Right forelimb (tissue), 1 donor: ENCODE measurements at regions not wholly inside any gene's neighbourhood (a gene's known extent, or its start where the extent isn't known, plus 50 kb on each side); places are given as distances from the start of the nearest gene placed in this dataset.

Experiments
- DNase-seq: peaks from one replicate; pipeline ENCODE4 v3.0.0-alpha.2; 2018

DNA sequence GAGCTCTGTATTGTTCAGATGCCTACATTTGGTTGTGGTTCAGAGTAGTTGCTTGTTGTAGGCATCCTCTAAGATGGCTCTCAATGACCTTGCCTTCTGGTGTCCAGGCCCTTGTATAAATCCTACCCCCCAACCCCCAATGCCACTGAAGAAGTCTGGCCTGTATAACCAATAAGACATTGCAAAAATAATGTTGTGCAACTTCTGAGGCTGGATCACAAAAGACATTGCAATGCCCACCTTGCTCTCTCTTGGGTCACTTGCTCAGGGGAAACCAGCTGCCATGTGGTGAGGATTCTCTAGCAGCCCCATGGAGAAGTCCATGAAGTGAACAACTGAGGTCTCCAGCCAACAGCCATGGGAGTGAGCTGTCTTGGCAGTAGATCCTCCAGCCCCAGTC, 234.0 kb upstream of the TBX3 start:
- DNase-seq: no peak

DNA sequence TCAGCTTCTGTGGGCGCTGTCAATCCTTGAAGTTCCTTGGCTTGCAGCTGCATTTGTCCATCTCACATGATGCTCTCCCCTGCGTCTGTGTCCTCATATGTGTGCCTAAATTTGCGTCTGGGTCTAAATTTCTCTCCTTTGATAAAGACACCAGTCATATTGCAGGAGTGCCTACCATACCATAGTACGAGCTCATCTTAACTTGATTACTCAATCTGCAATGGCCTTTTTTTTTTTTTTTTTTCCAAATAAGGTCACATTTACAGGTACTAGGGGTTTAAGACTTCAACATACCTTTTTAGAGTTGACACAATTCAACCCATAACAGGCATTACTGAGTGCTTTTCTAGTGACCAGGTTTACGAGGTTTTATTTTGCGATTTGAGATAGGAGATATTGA, 233.3 kb upstream of the TBX3 start:
- DNase-seq: no peak

DNA sequence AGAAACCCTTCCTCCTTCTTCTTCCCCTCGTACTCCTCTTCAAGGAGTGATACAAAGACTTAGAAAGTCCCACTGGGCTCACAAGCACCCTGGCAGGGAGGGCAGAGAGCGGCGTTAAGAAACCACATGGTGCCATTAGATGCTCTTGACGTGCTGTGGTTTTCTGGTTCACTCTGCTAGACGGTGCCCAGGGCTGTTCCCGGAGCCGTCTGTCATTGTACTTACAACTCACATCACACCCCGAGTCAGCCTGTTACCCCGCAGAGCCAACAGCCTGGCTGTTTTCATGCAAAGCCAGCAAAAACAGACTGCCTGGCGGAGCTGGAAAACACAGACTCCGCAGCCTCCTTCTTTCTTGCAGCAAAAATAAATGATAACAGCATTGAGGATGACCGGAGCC, 232.6 kb upstream of the TBX3 start:
- DNase-seq: no peak

DNA sequence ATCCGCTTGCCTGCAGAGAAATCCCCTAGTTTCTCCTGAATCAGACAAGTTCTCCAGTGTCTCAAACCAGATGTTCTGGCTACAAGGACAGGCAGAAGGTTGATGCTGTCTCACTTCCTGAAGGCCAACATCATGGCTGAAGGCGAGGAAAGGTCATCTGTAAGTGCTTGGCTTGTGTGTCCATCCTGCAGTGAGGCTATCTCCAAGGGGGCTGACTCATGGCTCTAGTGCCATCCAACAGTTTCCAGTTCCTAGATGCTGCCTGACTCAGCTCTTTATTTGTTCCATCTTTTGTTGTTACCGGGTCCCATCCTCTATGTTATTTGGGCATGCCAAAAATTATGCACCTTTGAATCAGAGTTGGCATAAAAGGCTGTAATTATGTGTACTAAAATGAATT, 232.1 kb upstream of the TBX3 start:
- DNase-seq: no peak

DNA sequence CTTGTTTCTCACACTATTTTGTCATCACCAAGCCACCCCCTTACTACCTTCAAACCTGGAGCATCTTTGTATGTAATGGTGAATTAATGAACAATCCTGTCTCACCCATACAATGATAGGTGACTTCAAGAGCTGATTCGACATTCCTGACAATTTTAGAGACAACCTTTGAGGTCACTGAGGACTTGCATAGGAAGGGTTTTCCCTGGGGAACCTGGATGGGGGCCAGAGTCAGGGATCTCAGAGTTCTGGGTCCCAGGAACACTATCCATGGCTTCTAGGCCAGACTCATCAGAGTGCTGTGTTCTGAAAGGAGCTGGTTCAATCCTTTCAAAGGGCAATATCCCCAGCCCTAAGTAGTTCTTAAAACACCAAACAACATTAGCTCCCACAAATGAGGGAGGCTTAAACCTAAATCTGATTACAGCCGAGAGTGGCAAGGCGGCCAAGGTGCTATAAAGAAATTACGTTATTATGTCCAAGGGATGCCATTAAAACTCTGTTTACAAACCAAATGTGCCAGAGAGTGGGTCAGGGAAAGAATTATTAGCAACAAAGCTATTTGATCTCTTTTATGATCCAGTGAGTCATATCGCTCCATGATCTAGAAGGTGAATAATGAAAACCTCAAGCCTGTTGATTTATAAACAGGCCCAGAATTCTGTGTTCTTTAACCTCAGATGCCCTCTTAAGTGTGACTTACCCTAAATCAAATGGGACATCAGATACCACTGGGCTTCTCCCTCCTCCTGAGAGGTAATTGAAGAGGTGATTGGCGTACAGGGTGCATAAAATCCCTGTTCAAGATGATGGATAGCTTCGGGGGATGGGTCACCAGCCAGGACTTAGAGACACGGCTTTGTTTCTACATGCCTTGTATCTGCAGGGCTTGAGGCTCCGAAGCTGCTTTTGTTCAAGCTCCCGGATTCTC, 230.2 kb upstream of the TBX3 start:
- DNase-seq: no peak

DNA sequence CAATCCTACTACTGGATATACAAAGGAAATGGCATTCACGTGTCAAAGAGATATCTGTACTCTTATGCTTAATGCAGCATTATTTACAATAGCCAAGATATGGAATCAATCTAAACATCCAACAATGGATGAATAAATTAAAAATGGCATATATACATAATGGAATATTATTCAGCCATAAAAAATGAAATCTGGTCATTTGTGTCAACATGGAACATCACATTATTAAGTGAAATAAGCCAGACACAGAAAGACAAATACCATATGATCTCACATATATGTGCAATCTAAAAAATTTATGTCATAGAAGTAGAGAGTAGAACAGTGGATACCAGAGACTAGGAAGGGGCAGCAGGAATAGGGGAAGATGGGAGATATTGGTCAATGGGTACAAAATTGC, 228.8 kb upstream of the TBX3 start:
- DNase-seq: no peak

DNA sequence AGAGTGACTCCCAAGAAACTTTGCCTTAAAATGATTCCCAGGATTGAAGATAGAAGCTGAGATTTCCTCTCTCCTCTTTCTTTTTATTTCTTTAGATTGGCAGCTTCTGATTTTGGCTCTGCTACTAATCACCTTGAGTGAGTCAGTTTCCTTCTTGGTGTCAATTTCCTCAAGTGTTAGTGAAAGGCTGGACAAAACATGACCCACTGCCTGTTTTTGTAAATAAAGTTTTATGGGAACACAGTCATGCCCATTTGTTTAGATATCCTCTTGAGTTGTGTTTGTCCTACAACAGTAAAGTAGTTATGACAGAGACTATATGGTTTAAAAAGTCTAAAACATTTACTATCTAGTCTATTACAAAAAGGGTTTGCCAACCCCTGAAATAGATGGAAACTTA, 227.2 kb upstream of the TBX3 start:
- no peak for DNase-seq

DNA sequence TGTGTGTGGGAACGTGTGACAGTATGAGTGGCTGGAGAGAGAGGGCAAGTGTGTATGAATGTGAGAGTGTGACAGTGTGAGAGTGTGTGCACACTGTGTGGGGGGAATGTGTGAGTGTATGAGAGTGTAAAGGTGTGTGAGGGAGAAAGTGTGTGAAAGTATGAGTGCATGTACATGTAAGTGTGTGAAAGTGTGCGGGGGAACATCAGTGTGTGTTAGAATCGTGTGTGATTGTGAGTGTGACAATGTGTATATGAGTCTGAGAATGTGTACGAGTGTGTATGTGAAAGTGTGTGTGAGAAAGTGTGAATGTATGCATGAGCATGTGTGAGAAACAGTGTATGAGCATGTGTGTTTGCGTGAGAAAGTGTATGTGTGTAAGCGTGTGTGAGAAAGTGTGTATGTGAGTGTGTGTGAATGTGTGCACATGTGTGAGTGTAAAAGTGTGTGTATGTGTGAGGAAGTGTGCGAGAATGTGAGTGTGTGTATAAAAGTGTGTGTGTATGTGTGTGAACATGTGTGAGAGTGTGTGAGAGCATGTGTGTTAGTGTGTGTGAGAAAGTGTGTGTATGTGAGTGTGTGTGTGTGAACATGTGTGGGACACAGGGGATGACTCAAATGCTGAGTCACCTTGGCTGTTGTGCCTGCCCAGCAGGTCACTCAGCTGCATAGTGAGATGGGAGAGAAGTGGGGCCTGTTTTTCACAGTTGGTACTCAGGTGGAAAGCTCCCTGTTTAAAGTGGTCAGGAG, 220.5 kb upstream of the TBX3 start:
- DNase-seq: no peak

DNA sequence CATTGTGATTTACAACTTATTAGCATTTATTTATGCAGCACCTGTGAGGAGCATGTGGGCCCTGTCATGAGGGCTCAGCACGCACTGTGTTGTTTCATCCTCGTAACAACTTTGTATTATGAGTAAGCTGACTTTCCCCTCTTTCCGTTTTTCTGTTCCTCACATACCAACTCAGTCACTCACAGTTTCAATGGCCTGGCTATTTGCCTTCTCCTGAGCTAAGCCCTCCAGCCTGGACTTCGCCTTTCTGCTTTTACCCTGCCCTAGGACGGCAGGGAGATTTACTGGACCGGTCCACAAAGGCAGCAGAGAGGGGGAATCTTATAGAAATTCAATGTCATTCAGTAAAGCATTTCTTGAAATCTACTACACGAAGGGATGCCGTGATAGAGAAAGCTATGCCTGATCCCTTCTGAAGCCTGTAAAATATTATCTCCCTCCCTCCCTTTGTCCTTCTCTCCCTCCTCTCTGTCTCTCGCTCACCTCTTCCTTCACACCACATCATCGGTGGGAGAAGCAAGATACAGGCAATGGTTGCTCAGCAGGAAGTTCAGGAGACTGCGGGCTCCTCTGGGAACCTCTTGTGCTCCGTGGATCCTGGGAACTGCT, 219.2 kb upstream of the TBX3 start:
- no peak for DNase-seq

DNA sequence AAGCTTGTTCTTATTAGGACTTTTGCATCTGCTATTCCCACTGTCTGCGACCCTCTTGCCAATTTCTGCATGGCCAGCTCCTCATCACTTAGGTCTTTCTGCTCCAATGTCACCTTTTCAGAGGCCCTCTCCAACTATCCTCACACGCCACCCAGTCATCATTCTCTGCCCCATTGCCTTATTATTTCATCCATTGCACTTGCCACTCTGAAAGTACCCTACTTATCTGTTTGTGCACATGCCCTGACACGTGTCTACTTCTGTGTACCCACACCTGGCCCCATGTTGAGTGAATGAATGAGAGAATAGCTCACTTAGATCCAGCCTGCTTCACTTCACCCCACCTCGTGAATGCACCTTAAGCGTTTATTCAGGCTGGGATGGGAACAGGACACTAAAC, 218.7 kb upstream of the TBX3 start:
- DNase-seq: no peak

DNA sequence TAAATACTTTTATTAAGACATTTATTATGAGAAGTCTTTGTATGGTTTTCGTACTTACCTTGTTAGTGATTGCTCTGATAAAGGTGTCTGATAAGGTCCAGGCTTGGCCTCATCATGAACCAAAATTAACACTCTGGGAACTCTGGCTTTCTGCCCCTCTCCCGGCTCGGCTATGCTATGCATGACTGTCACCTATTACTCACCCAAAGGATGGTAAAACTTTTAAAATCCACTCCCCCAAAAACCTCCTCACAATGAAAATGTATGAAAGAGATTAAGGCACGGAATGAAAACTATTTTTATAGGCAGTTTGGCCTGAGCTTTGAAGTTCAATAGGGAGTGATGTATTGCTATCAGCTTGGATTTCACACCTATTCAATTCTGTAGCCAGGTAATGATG, 217.3 kb upstream of the TBX3 start:
- no peak for DNase-seq

DNA sequence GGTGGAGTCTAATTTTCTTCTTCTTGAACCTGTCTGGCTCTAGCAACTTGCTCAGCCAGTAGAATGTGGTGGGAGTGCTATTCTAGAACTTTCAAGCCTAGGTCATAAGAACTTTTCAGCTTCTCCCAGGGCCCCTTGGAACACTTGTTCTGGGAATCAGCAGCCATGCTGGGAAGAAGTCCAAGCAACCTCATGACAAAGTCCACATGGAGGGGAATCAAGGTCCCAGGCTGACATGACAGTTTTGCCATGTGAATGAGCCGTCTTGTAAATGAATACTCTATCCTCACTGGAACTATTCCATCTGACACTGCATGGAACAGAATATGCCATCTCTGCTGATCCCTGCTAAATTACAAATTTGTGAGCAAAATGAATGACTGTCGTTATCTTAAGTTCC, 214.2 kb upstream of the TBX3 start:
- DNase-seq: no peak

DNA sequence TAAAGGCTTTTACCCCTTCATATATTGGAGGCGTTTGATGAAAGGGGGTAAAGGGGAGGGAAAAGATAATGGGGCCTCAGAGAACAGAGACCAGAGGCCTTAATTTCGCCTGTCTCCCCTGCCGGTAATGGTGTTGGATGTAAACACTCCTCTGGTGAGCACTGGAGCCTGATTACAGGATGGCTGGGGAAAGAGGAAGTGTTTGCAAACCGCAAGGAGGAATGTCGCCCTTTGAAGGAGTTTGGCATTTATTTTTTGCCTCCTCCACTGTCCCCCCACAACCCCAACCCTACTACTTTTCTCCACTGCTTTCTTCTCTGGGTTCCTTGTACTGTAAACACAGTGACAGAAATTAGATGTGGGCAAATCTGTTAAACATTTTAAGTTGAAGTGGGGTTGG, 211.9 kb upstream of the TBX3 start:
- no peak for DNase-seq

DNA sequence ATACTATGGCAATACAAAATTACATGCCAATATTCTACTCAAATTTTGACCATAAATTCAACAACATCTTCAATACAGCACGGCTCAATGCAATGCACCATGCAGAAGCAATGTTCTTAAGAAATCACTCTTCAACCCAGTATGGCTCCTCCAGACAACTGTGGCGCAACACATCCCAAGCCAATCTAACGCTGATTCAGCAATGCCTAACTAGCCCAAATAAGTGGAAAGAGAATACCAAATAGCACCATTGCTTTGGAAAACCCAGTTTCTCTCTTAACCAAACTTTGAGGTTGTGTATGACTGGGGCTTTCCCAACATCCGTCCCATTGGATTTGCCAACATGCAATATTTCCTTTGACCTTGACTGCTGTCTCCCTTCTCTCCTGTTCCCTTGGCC, 211.1 kb upstream of the TBX3 start:
- no peak for DNase-seq

DNA sequence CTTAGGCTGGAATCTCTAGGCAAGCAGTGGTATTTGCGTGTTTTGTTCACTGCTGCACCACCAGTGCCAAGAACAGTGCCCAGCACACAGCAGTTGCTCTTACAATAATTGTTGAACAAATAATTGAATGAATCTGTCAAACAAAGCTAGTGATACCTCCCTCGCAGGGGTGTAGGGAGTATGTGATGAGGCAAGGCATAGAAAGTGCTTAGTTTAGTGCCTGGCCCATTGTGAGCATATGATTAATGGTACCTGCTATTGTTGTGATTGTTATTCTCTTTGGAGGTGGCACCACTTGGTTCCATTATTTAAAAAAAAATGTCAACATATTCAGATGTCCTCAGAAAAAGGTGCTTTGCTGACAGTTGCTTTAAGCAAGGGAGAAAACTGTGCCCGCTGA, 210.1 kb upstream of the TBX3 start:
- no peak for DNase-seq

DNA sequence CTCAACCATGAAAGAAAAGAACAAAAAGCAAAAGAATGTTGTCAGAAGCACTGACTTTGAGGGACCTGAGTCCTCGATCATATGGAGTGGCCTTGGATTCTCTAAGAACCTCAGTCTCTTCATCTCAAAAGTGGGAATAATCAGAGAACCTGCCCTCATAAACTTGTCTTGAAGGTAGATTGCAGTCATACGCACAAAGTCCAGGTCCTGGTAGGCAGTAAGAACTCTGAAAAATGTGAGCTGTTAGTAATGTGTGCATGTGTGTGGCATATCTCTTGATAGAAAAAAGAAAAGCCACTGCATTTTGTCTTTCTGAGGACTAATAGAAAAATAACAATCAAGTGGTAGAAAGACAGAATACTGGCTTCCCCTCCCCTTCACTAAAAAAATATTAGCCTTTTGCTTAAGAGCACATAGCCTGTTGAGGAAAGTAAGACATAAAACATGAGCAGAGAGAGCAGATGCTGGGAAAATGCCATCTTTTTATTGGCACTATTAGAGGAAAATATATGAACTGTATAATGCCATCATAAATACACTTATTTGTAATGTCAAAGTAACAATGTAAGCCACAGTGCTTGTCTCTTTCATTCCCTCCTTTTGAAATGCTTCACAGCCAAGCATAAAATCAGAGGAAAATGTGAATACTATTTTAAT, 205.1 kb upstream of the TBX3 start:
- no peak for DNase-seq

DNA sequence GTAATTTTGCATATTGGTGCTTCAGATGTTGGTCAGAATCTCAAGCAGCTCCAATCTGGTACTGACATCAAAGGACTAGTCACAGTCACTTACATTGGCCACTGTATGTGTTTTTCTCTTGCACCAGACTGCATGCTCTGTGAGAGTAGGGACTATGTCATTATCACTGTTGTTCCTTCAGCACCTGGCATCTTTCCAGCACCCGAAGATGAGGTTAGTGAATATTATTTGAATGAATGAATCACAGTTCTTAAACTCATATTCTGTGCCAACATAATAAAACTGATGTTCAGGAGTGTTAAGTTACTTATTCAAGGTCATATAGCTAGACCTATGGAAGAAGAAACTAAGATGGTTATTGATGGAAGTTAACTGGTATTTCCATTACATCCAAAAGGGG, 204.5 kb upstream of the TBX3 start:
- no peak for DNase-seq

DNA sequence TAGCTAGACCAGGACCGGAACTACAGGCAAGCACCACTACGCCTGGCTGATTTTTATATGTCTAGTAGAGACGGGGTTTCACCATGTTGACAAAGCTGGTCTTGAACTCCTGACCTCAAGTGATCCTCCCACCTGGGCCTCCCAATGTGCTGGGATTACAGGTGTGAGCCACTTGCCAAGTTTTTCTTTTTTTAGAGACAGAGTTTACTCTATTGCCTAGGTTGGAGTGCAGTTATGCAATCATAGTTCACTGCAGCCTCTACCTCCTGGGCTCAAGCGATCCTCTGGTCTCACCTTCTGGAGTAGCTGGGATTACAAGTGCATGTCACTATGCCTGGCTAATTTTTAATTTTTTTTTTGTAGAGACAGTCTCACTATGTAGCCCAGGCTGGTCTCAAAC, 201.5 kb upstream of the TBX3 start:
- no peak for DNase-seq

DNA sequence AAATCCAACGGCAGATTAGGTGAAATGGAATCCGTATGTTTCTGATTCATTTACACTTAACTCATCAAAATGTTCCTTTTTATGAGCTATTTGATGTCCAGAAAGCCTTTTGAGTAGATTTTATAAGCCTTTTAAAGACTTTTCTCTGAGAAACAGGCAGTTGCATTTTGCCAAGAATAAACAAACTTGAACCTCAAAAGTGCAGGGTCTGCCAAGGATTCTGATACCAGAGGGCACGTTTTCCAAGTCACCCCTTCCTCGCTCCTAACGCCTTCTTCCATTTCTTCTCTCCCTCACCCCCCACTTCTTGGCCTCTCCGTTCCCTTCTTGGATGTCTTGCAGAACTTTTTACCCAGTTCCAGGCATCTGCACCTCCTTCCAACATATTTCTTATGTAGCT, 200.6 kb upstream of the TBX3 start:
- no peak for DNase-seq

DNA sequence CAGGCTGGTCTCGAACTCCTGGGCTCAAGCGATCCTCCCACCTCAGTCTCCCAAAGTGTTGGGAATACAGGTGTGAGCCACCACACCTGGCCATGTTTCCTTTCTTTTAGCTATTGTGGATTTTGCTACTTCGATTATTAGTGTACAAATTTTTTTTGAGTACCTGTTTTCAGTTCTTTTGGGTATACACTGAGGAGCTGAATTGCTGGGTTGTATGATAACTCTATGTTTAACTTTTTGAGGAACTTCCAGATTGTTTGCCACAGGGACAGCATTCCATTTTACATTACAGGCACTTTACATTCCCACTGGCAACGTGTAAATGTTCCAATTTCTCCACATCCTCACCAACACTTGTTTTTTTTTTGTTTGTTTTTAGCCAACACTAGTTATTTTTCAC, 198.1 kb upstream of the TBX3 start:
- DNase-seq: no peak

DNA sequence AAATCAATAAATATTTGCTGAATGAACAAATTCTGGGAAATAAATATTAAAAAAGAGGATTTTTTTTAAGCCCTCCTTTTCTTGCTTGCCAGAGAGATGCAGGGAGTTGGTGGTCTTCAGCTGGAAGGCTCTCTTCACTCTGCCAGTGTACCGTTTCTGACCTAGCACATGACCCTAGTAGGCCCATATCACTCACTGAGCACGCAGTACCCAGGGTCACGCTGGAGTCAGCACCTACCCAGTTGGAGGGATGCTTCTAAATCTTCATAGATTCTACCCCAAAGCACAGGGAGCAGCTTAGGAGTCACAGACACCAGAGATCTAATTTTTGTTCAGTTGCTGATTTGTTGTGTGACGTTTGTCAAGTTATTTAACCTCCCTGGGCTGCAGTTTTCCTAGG, 195.4 kb upstream of the TBX3 start:
- no peak for DNase-seq

DNA sequence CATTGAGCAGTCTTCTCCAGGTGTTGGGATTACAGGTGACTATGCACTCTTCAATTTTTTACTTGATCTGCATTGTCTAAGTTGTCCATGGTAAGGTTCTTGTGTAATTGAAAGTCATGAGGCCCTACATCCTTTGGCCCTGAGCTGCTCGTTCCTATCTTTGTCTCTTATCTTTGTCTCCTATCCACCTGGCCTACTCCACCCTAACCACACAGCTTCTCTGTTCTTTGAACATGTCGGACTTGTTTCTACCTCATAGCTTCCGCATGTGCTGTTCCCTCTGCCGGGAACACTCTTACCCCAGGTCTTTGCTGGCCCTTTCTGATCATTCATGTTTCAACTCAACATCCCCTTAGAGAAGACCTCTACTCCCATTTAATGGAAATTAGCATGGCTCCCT, 194.8 kb upstream of the TBX3 start:
- no peak for DNase-seq

DNA sequence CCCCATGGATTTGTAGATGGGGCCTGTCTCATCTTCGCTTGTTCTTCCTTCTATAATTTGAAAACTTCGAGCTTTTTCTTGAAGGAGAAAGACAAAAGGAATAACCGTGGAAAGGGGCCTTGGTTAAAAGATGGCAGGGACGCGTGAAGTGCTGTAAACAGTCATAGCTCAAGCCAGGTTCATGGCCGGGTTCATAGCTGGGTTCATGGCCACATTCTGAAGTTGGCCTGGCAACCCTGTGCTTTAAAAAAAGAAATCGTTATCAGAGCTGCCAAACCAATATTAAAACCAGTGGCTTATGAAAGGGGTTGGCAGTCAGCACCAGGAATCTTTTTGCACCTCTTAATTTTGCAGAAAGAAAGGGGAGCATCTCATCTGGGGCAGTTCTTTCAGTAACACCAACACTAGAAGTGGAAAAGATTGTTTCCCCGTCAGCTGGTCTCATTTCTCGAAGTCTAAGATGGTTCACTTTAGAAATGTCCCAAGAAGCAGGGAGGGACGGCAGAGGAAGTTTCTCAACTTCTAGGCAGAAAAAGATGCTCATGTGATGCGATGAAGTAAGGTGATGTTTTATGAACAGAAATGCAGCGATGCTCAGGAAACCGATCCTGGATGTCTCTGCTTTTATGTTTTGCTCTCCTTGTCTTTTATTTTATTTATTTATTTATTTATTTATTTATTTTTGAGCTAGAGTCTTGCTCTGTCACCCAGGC, 193.1 kb upstream of the TBX3 start:
- no peak for DNase-seq
